ENCODE measurements at regions not wholly inside any gene's neighbourhood (a gene's known extent, or its start where the extent isn't known, plus 50 kb on each side); places are given as distances from the start of the nearest gene placed in this dataset.

DNA sequence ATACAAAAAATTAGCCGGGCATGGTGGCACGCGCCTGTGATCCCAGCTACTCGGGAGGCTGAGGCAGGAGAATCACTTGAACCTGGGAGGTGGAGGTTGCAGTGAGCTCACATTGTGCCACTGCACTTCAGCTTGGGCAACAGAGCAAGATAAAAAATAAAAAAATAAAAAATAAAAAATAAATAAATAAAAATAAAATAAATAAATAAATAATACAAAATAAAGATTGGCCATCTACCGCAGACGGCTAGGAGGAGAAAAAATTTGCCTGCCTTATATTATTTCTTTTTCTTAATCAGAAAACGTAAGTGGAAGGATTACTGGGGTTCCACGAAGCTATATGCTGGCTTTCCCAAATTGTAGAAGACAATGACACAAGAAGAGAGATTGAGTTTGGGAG, 229.7 kb downstream of the EPHA4 start:
- TF ChIP-seq, protein P1, sequence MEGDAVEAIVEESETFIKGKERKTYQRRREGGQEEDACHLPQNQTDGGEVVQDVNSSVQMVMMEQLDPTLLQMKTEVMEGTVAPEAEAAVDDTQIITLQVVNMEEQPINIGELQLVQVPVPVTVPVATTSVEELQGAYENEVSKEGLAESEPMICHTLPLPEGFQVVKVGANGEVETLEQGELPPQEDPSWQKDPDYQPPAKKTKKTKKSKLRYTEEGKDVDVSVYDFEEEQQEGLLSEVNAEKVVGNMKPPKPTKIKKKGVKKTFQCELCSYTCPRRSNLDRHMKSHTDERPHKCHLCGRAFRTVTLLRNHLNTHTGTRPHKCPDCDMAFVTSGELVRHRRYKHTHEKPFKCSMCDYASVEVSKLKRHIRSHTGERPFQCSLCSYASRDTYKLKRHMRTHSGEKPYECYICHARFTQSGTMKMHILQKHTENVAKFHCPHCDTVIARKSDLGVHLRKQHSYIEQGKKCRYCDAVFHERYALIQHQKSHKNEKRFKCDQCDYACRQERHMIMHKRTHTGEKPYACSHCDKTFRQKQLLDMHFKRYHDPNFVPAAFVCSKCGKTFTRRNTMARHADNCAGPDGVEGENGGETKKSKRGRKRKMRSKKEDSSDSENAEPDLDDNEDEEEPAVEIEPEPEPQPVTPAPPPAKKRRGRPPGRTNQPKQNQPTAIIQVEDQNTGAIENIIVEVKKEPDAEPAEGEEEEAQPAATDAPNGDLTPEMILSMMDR (IDR thresholded peaks at IDR 0.05), result no peak
- no peak for TF ChIP-seq POLR2A (IDR thresholded peaks at IDR 0.05)
